Keratinocyte (primary cell): ENCODE measurements at regions not wholly inside any gene's neighbourhood (a gene's known extent, or its start where the extent isn't known, plus 50 kb on each side); places are given as distances from the start of the nearest gene placed in this dataset.

Experiments used
- CTCF ChIP-seq, 3 experiments: IDR thresholded peaks in 1 of 3; conservative IDR thresholded peaks in 1 of 3; optimal IDR thresholded peaks in 1 of 3; 2 replicates in 2 of 3; 3 replicates in 1 of 3; pipeline versions ENCODE3 to v1.5.1; 2011; ENCODE audit warnings: low read length in 3 of 3, mild to moderate bottlenecking in 3 of 3, moderate library complexity in 2 of 3, control low read depth in 1 of 3, inconsistent platforms in 1 of 3; ENCODE audit not compliant: insufficient read depth in 2 of 3; ENCODE audit errors: extremely low read depth in 1 of 3
- EZH2 ChIP-seq: IDR thresholded peaks from one replicate; pipeline ENCODE4 v1.6.1; 2012; ENCODE audit warnings: inconsistent platforms, mild to moderate bottlenecking, low read length, moderate library complexity

GRCh38 chr7:155973451-155973997 lies 161.3 kb upstream of the SHH start:
- no peak for TF ChIP-seq CTCF (optimal IDR thresholded peaks at IDR 0.05 in 1 of 3, IDR thresholded peaks at IDR 0.05 in 1 of 3, conservative IDR thresholded peaks at IDR 0.05 in 1 of 3; ENCODE audit: extremely low read depth in 1 of 3, insufficient read depth in 2 of 3, low read length in 3 of 3)
- no peak for TF ChIP-seq EZH2
